Muscle layer of colon (tissue), 2 donors: ENCODE measurements at regions not wholly inside any gene's neighbourhood (a gene's known extent, or its start where the extent isn't known, plus 50 kb on each side); places are given as distances from the start of the nearest gene placed in this dataset.

Source experiments
- H3K27ac ChIP-seq: one replicate; pipeline ENCODE4 v1.7.0; 2013; ENCODE audit warnings: low read depth, mild to moderate bottlenecking, low read length, moderate library complexity
- H3K27me3 ChIP-seq, 2 donors: one replicate each; pipeline ENCODE4 v1.7.0; 2013; ENCODE audit warnings: low read length in 2 of 2, mild to moderate bottlenecking in 2 of 2; ENCODE audit not compliant: insufficient read depth in 2 of 2, control insufficient read depth in 1 of 2
- H3K36me3 ChIP-seq: one replicate; pipeline ENCODE4 v1.7.0; 2013; ENCODE audit warnings: mild to moderate bottlenecking, low read length; ENCODE audit not compliant: insufficient read depth
- H3K4me1 ChIP-seq: one replicate; pipeline ENCODE4 v1.7.0; 2013; ENCODE audit warnings: mild to moderate bottlenecking, low read length; ENCODE audit not compliant: insufficient read depth
- H3K4me3 ChIP-seq, 2 donors: one replicate each; pipeline ENCODE4 v1.7.0; 2013; ENCODE audit warnings: low read length in 2 of 2, low read depth in 1 of 2, mild to moderate bottlenecking in 1 of 2, moderate library complexity in 1 of 2
- H3K9ac ChIP-seq: one replicate; pipeline ENCODE4 v1.7.0; 2013; ENCODE audit warnings: low read length
- H3K9me3 ChIP-seq: one replicate; pipeline ENCODE4 v1.7.0; 2013; ENCODE audit warnings: mild to moderate bottlenecking, low read length
- donor health status: abdominal sarcoma.
- donor health status: Adenocarcinoma of cecum.

DNA sequence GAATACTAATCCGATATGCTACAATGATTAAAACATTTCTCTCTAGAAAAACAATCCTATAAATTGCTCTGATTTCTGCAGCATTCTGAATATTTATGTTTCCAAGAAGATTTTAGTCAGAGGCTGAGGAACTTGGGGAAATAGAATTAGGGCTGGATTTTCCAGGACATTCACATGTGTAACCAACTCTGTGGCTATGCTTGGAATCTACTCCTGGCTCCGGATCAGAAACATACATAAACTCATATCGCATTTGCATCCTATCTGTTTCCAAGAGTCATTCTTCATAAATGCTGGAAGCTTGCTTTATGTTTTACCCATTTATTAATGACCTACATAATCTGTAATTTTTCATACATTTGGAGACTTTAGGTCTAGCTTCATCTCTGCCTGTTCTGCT, 459.9 kb upstream of the MARCKS start:
- no peaks in the 10 kb centered on the region for H3K27me3 ChIP-seq

DNA sequence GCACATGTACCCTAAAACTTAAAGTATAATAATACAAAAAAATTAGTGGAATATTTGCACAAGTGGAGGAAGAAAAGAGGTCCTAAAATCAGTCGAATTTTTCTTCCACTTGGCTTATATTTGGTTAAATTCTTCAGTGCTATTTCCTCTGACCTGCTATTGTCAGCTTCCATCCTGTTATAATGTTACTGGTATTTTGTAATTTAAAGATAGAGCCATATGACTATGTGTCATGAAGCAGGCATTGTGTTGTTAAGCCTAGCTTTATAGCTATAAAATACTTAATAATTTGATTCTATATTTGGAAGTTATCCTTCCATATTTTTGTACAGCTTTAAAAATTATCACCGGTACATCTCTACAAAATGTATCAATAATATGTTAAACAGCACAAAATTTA, 455.9 kb upstream of the MARCKS start:
- no peaks in the 10 kb centered on the region for H3K36me3 ChIP-seq
- H3K9me3 ChIP-seq = no peaks in the 10 kb centered on the region
- H3K4me1 ChIP-seq = peaks cover 4% of the 10 kb centered on the region
- H3K27ac ChIP-seq = no peak overlapping the region
- H3K4me3 ChIP-seq = no peak overlapping the region
- no peaks in the 10 kb centered on the region for H3K27me3 ChIP-seq
- H3K9ac ChIP-seq = no peak overlapping the region

More for the DNA sequence above, 459.9 kb upstream of the MARCKS start:
- Histone ChIP-seq H3K4me3 (no peak overlapping the region), H3K9me3 (no peaks in the 10 kb centered on the region), H3K4me1 (peaks cover 4% of the 10 kb centered on the region), H3K9ac (no peak overlapping the region), H3K36me3 (no peaks in the 10 kb centered on the region), H3K27ac (no peak overlapping the region)

DNA sequence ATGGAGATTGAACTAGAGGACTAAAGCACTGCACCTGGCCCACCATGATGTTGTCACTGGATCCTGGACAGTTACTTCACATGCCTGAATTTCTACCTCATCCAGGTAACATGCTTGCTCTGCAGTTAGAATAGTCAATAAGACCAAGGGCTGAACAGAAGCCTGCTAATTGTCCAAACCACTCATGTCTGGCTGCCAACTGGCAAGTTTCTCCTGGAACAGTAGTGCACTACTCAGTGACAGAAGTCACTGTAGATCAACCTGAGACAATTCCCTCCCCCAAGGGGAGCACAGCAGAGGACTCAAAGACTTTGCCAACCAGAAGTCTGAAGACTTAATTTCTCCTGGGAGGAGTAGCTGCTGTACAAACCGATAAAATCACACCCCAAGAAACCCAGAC, 454.6 kb upstream of the MARCKS start:
- no peak overlapping the region for H3K27ac ChIP-seq
- no peaks in the 10 kb centered on the region for H3K27me3 ChIP-seq
- H3K4me1 ChIP-seq = no peaks in the 10 kb centered on the region
- H3K4me3 ChIP-seq = no peak overlapping the region
- H3K9ac ChIP-seq = no peak overlapping the region
- no peaks in the 10 kb centered on the region for H3K36me3 ChIP-seq
- no peaks in the 10 kb centered on the region for H3K9me3 ChIP-seq

DNA sequence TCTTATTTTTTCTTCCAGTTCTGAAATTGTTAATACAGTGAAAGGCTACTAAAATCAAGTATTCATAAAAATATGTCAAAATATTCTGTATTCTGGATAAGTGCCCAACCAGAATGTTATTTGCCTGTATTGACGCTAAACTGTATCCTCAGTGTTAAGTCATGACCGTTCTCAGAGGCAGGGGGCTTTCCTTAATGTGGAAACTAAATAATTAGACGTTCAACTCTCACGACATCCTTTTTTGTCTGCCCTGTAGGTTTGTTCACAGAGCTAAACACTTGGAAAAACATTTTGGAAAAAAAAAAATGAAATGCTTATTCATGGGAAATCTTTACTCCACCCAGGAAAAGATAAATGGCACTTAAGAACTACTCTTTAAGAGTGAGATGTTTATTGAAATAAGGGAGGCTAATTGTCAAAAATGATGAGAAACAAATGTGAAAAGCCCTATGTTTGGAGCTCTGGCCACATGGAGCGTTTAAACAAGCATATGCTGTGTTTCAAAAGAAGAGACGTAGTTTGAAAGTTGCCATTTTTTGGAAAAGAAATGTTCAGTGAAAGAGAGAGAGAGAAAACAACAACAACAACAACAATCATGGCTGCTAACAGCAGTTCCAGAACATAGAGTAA, 453.1 kb upstream of the MARCKS start:
- H3K4me1 ChIP-seq = no peaks in the 10 kb centered on the region
- no peaks in the 10 kb centered on the region for H3K27me3 ChIP-seq
- no peaks in the 10 kb centered on the region for H3K9me3 ChIP-seq
- H3K4me3 ChIP-seq = no peak overlapping the region
- no peak overlapping the region for H3K27ac ChIP-seq
- no peaks in the 10 kb centered on the region for H3K36me3 ChIP-seq
- H3K9ac ChIP-seq = no peak overlapping the region

DNA sequence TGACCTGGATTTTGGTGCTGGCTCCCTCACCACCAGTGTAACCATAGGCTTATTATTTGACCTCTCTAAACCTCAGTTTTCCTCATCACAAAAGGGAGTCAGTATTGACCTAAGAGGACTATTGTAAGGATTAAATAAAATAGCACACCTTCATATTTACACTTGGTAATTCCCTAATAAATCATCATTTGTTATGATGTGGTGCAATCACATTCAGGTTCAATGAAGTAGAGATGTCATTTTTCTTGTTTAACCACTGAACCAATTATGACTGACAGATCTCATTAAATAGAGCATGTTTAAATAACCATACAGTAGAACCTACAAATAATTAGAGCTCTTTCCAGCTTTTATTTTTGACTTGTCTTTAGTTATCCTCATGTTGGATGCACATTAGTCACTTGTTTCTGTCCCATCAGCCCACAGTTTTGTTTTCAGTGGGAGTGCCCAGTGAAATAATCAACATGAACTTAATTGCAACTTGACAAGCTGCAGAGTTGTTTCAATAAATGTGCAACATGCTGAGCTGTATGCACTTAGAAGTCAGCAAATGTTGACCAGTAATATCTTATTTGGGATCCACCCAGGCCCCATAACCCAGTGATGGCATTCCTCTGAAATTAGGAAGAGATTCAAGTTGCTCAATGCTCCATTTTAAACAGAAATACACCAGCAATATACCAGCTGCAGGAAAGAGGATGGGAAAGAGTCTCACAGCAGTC, 451.7 kb upstream of the MARCKS start:
- H3K27ac ChIP-seq = no peak overlapping the region

DNA sequence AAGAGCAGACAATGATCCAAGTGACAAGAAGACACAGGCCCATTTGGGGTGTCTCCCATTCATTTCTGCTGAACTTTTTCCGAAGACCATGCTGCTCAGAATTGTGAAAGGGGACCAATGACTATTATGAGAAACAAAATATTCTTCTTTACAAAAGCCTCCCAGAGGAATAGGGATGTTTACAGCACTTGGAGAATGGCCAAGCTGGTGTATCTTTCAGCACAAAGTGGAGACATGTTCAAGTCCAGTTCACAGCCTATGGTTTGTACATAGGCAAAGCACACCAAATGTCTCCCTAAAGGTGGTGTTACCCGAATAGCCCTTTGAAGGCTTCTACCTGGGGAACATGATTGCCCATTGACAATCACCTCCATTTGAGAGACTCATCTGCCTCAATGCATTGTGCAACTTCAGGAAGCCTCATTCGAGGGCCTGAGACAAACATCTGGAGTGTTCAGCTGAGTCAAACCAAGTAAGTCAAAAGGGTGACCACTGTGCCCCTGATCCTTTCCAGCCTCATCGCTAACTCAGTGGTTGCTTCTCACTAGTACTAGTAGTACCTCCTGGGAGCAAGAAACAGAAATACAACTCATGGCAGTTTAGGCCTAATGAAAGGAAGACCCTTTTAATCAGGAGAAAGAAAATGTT, 451.0 kb upstream of the MARCKS start:
- no peaks in the 10 kb centered on the region for H3K36me3 ChIP-seq
- H3K4me1 ChIP-seq = no peaks in the 10 kb centered on the region
- H3K27ac ChIP-seq = no peak overlapping the region
- H3K9me3 ChIP-seq = no peaks in the 10 kb centered on the region
- no peak overlapping the region for H3K9ac ChIP-seq
- H3K4me3 ChIP-seq = no peak overlapping the region
- H3K27me3 ChIP-seq = no peaks in the 10 kb centered on the region

More for the DNA sequence above, 451.7 kb upstream of the MARCKS start:
- Histone ChIP-seq H3K4me3 (no peak overlapping the region), H3K4me1 (no peaks in the 10 kb centered on the region), H3K9me3 (no peaks in the 10 kb centered on the region), H3K27me3 (no peaks in the 10 kb centered on the region), H3K9ac (no peak overlapping the region), H3K36me3 (no peaks in the 10 kb centered on the region)

DNA sequence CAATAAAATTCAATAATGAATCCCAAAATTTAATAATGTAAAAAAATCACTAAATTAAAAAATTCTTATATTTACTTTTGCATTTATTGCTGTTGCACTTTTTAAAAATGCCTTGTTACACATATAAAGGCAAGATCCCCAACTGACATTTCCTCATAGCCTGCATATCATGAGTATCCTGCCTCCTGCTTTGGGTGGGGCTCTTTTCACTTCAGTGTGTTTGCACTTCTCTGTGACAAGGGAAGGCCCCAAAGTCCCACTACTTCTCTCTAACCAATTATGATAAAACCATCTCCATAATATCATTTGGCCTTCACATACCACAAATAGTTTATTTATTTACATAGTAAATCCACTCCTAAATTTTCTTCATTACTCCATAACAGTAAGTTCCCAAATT, 446.1 kb upstream of the MARCKS start:
- Histone ChIP-seq H3K36me3 (no peaks in the 10 kb centered on the region), H3K9ac (no peak overlapping the region), H3K9me3 (no peaks in the 10 kb centered on the region), H3K4me3 (no peak overlapping the region), H3K4me1 (peaks cover 4% of the 10 kb centered on the region), H3K27ac (no peak overlapping the region), H3K27me3 (no peaks in the 10 kb centered on the region)

DNA sequence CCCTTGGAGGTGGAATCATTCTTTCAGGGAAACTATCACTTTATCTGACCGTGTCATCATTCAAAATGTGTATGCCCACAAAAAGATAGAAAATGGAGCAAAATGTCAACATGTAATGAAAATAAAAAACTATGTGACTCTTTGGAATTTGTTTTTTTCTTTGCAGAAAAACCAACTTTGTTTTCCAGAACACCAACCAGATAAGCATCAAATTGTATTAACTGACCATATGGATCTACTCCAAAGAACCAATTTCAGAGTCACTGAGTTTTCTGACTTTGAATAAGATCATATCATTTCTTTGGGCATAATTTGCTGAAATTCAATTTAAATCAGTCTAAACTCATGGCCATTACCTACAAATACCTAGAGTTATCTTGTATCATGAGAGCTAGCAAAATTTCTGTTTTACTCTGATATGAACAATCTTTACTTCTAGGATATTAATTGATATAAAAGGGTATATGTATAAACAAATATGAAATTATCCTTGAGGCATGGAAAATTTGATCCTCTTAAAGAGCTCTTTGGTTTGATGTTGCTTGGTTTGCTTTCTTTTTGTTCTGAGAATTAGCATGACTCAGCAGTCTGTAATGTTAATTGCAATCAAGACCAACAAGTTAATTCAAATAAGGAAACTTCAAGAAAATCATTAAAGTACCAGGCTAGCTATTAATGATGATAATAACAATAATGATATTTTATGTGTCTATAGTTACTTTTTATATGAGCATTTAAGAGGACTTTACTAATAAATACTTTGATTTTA, 444.4 kb upstream of the MARCKS start:
- H3K27me3 ChIP-seq = no peaks in the 10 kb centered on the region
- no peak overlapping the region for H3K9ac ChIP-seq
- no peak overlapping the region for H3K4me3 ChIP-seq
- no peaks in the 10 kb centered on the region for H3K36me3 ChIP-seq
- H3K27ac ChIP-seq = no peak overlapping the region
- peaks cover 4% of the 10 kb centered on the region for H3K4me1 ChIP-seq
- no peaks in the 10 kb centered on the region for H3K9me3 ChIP-seq

DNA sequence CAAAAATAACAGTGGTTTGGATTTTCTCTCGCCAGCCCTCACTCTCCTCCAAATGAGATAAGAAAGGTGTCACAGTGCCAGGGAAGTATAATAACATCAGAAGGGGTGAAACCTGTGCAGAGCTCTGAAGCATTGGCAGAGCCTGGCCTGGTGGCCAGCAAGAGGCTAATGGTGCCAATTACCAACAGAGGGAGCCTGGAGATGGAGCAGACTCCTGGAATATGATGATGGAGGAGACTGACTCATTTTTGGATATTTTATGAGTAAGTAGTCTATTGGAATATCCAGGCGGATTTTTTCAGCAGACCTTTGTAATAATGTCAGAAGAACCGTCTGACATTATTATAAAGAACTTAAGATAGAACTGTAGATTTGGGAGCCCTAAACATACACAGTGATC, 442.6 kb upstream of the MARCKS start:
- H3K27me3 ChIP-seq = no peaks in the 10 kb centered on the region
- H3K4me1 ChIP-seq = peaks cover 4% of the 10 kb centered on the region
- H3K9ac ChIP-seq = no peak overlapping the region
- H3K27ac ChIP-seq = no peak overlapping the region
- no peaks in the 10 kb centered on the region for H3K9me3 ChIP-seq
- no peak overlapping the region for H3K4me3 ChIP-seq
- H3K36me3 ChIP-seq = no peaks in the 10 kb centered on the region

DNA sequence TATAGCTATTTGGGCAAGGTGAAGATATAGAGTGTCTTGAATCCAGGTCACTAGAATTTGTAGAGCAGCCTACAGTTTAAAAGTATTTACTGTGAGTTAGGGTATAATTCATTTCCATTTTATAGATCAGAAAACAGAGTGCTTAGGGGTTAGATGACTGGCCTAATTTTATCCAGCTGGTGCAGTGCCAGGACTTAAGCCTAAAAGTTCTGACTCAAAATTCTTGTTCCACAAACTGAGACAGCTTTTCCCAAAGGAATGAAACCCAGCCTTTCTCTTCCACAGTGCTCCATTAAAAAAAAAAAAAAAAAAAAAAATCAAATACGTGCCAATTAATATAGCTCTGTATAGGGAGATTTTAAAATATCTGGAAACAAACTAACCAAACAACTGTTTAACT, 441.0 kb upstream of the MARCKS start:
- Histone ChIP-seq H3K4me1 (peaks cover 4% of the 10 kb centered on the region), H3K27me3 (no peaks in the 10 kb centered on the region), H3K27ac (no peak overlapping the region), H3K9ac (no peak overlapping the region), H3K4me3 (no peak overlapping the region), H3K36me3 (no peaks in the 10 kb centered on the region), H3K9me3 (no peaks in the 10 kb centered on the region)

DNA sequence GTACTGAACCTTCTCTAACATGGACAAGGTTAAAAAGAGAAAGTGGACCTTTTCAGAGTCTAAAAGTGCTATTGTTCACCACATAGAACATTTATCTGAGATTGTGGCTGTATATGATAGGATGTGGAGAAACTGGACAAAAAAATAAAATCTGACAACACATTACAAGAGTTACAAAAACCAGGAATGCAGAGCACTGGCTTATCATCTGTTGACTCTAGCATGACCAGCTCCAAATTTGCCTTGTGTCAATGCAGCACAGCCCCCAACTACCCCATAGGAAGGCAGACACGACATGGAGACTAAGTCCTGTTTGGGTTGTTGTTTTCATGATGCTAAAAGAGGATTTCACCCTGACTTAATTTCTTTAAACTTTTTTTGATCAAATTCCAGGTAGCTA, 436.9 kb upstream of the MARCKS start:
- no peaks in the 10 kb centered on the region for H3K27me3 ChIP-seq
- no peak overlapping the region for H3K9ac ChIP-seq
- no peak overlapping the region for H3K27ac ChIP-seq
- no peaks in the 10 kb centered on the region for H3K4me1 ChIP-seq
- H3K4me3 ChIP-seq = no peak overlapping the region
- H3K9me3 ChIP-seq = no peaks in the 10 kb centered on the region
- H3K36me3 ChIP-seq = no peaks in the 10 kb centered on the region
